Kidney tubule cell (primary cell): ENCODE measurements at regions not wholly inside any gene's neighbourhood (a gene's known extent, or its start where the extent isn't known, plus 50 kb on each side); places are given as distances from the start of the nearest gene placed in this dataset.
"Not testable (repeated sequence)": the region's sequence is repeated elsewhere in the genome, so short reads cannot be mapped to it uniquely, and the experiment has no call there.

Experiments used
- DNase-seq: peaks from one replicate; pipeline ENCODE4 v3.0.0-alpha.2; 2018; ENCODE audit warnings: low spot score

GRCh38 chr13:90453342-90453741 lies 894.1 kb upstream of the MIR17HG start:
- no peak for DNase-seq

GRCh38 chr13:90454002-90454636 lies 893.4 kb upstream of the MIR17HG start:
- DNase-seq, result no peak

- no peak for DNase-seq
Observed at GRCh38 chr13:90455067-90455466, 892.4 kb upstream of the MIR17HG start.

GRCh38 chr13:90455823-90456222 lies 891.7 kb upstream of the MIR17HG start:
- no peak for DNase-seq

GRCh38 chr13:90461398-90461797 lies 886.1 kb upstream of the MIR17HG start:
- DNase-seq, result no peak

GRCh38 chr13:90477216-90477615 lies 870.3 kb upstream of the MIR17HG start:
- no peak for DNase-seq

- DNase-seq, result no peak
Observed at GRCh38 chr13:90483906-90484305, 863.6 kb upstream of the MIR17HG start.

- DNase-seq, result peak; percentile 85
Observed at GRCh38 chr13:90485436-90485835, 862.1 kb upstream of the MIR17HG start.

- no peak for DNase-seq
Observed at GRCh38 chr13:90492872-90493271, 854.6 kb upstream of the MIR17HG start.

- DNase-seq, result peak; percentile 40
Observed at GRCh38 chr13:90493667-90494066, 853.8 kb upstream of the MIR17HG start.

- DNase-seq, result not testable (repeated sequence)
Observed at GRCh38 chr13:90494849-90495248, 852.6 kb upstream of the MIR17HG start.

- no peak for DNase-seq
Observed at GRCh38 chr13:90498096-90498495, 849.4 kb upstream of the MIR17HG start.

GRCh38 chr13:90498816-90499215 lies 848.7 kb upstream of the MIR17HG start:
- DNase-seq, result no peak

- DNase-seq, result no peak
Observed at GRCh38 chr13:90500569-90500968, 846.9 kb upstream of the MIR17HG start.

GRCh38 chr13:90502153-90502552 lies 845.3 kb upstream of the MIR17HG start:
- no peak for DNase-seq

GRCh38 chr13:90502762-90503161 lies 844.7 kb upstream of the MIR17HG start:
- no peak for DNase-seq

- no peak for DNase-seq
Observed at GRCh38 chr13:90510319-90510718, 837.2 kb upstream of the MIR17HG start.

GRCh38 chr13:90511903-90512302 lies 835.6 kb upstream of the MIR17HG start:
- no peak for DNase-seq

GRCh38 chr13:90514712-90515111 lies 832.8 kb upstream of the MIR17HG start:
- DNase-seq, result not testable (repeated sequence)

GRCh38 chr13:90518417-90518816 lies 829.1 kb upstream of the MIR17HG start:
- DNase-seq, result no peak

- no peak for DNase-seq
Observed at GRCh38 chr13:90519157-90519556, 828.3 kb upstream of the MIR17HG start.

GRCh38 chr13:90526711-90527110 lies 820.8 kb upstream of the MIR17HG start:
- DNase-seq, result no peak

GRCh38 chr13:90531744-90532143 lies 815.7 kb upstream of the MIR17HG start:
- no peak for DNase-seq

GRCh38 chr13:90532861-90533492 lies 814.5 kb upstream of the MIR17HG start:
- no peak for DNase-seq
